ENCODE measurements at regions not wholly inside any gene's neighbourhood (a gene's known extent, or its start where the extent isn't known, plus 50 kb on each side); places are given as distances from the start of the nearest gene placed in this dataset.

GRCh38 chrX:8851231-8851886 lies 50.2 kb upstream of the FAM9A start:
- FAIRE-seq (no peak), DNase-seq (ENCODE audit: insufficient read length, low spot score) (no peak)
- TF ChIP-seq TAF1 (IDR thresholded peaks at IDR 0.05; ENCODE audit: low read depth, low read length): no peak
- TF ChIP-seq POU2F2 (IDR thresholded peaks at IDR 0.05; ENCODE audit: low read depth, low read length): no peak
- no peak for TF ChIP-seq POLR2AphosphoS5 (IDR thresholded peaks at IDR 0.05; ENCODE audit: low read depth, low read length)
- no peak for TF ChIP-seq POLR2A (IDR thresholded peaks at IDR 0.05; ENCODE audit: low read depth, low read length)
- no peak for TF ChIP-seq SPI1 (IDR thresholded peaks at IDR 0.05; ENCODE audit: low read depth, low read length)
- no peak for TF ChIP-seq PAX5 (IDR thresholded peaks at IDR 0.05; ENCODE audit: insufficient read depth, low read length, severe bottlenecking)
